ENCODE measurements at regions not wholly inside any gene's neighbourhood (a gene's known extent, or its start where the extent isn't known, plus 50 kb on each side); places are given as distances from the start of the nearest gene placed in this dataset.

DNA sequence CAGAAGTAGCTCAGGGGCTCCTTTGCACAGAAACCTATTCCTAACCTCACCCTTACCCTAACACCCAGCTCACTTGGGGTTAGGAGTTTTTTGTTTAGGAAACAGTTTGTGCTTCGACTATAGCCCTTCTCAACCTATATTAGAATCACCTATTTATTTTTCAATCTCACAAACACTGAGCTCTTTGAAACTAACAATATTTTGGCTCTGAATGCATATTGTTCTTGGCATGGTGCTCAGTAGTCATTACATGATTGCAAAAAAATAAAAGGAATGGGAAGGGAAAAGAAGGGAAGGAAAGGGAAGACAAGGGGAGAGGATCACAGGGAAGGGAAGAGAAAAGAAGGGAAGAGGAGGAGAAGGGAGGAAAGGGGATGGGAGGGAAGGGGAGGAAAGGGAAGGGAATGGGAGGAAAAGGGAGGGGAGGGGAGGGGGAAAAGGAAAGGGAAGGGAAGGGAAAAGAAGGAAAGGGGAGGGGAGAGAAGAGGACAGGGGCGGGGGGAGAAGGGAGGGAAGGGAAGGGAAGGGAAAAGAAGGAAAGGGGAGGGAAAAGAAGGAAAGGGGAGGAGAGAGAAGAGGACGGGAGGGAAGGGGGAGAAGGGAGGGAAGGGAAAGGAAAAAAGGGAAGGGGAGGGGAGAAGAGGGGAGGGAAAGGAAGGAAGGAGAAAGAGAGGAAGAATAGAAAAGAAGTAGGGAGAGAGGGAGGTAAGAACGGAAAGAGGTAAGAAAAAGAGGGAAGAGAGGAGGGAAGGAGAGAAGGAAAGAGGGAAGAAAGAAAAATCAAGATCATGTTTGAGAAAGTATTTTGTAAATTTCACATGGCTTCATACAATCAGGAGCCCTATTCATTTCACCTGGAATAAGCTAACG is 484.1 kb upstream of the NFIA start:
- TF ChIP-seq, protein P1, sequence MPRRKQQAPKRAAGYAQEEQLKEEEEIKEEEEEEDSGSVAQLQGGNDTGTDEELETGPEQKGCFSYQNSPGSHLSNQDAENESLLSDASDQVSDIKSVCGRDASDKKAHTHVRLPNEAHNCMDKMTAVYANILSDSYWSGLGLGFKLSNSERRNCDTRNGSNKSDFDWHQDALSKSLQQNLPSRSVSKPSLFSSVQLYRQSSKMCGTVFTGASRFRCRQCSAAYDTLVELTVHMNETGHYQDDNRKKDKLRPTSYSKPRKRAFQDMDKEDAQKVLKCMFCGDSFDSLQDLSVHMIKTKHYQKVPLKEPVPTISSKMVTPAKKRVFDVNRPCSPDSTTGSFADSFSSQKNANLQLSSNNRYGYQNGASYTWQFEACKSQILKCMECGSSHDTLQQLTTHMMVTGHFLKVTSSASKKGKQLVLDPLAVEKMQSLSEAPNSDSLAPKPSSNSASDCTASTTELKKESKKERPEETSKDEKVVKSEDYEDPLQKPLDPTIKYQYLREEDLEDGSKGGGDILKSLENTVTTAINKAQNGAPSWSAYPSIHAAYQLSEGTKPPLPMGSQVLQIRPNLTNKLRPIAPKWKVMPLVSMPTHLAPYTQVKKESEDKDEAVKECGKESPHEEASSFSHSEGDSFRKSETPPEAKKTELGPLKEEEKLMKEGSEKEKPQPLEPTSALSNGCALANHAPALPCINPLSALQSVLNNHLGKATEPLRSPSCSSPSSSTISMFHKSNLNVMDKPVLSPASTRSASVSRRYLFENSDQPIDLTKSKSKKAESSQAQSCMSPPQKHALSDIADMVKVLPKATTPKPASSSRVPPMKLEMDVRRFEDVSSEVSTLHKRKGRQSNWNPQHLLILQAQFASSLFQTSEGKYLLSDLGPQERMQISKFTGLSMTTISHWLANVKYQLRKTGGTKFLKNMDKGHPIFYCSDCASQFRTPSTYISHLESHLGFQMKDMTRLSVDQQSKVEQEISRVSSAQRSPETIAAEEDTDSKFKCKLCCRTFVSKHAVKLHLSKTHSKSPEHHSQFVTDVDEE (CRISPR knock-in tag; IDR thresholded peaks at IDR 0.05) = no peak
- TF ChIP-seq RARB (CRISPR knock-in tag; IDR thresholded peaks at IDR 0.05) (no peak), ZFP30 (CRISPR knock-in tag; IDR thresholded peaks at IDR 0.05) (no peak), ZC3H10 (CRISPR knock-in tag; IDR thresholded peaks at IDR 0.05) (no peak), CSDC2 (CRISPR knock-in tag; IDR thresholded peaks at IDR 0.05) (no peak), ESRRG (CRISPR knock-in tag; IDR thresholded peaks at IDR 0.05) (no peak)
- TF ChIP-seq, protein P2, sequence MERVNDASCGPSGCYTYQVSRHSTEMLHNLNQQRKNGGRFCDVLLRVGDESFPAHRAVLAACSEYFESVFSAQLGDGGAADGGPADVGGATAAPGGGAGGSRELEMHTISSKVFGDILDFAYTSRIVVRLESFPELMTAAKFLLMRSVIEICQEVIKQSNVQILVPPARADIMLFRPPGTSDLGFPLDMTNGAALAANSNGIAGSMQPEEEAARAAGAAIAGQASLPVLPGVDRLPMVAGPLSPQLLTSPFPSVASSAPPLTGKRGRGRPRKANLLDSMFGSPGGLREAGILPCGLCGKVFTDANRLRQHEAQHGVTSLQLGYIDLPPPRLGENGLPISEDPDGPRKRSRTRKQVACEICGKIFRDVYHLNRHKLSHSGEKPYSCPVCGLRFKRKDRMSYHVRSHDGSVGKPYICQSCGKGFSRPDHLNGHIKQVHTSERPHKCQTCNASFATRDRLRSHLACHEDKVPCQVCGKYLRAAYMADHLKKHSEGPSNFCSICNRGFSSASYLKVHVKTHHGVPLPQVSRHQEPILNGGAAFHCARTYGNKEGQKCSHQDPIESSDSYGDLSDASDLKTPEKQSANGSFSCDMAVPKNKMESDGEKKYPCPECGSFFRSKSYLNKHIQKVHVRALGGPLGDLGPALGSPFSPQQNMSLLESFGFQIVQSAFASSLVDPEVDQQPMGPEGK (CRISPR knock-in tag; IDR thresholded peaks at IDR 0.05; ENCODE audit: borderline replicate concordance) = no peak
- TF ChIP-seq, protein P3, sequence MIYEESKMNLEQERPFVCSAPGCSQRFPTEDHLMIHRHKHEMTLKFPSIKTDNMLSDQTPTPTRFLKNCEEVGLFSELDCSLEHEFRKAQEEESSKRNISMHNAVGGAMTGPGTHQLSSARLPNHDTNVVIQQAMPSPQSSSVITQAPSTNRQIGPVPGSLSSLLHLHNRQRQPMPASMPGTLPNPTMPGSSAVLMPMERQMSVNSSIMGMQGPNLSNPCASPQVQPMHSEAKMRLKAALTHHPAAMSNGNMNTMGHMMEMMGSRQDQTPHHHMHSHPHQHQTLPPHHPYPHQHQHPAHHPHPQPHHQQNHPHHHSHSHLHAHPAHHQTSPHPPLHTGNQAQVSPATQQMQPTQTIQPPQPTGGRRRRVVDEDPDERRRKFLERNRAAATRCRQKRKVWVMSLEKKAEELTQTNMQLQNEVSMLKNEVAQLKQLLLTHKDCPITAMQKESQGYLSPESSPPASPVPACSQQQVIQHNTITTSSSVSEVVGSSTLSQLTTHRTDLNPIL (CRISPR knock-in tag; IDR thresholded peaks at IDR 0.05; ENCODE audit: low read depth) = no peak
- TF ChIP-seq, protein P4, sequence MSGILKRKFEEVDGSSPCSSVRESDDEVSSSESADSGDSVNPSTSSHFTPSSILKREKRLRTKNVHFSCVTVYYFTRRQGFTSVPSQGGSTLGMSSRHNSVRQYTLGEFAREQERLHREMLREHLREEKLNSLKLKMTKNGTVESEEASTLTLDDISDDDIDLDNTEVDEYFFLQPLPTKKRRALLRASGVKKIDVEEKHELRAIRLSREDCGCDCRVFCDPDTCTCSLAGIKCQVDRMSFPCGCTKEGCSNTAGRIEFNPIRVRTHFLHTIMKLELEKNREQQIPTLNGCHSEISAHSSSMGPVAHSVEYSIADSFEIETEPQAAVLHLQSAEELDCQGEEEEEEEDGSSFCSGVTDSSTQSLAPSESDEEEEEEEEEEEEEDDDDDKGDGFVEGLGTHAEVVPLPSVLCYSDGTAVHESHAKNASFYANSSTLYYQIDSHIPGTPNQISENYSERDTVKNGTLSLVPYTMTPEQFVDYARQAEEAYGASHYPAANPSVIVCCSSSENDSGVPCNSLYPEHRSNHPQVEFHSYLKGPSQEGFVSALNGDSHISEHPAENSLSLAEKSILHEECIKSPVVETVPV (CRISPR knock-in tag; IDR thresholded peaks at IDR 0.05) = no peak
